Ishikawa (cell line): ENCODE measurements at regions not wholly inside any gene's neighbourhood (a gene's known extent, or its start where the extent isn't known, plus 50 kb on each side); places are given as distances from the start of the nearest gene placed in this dataset.

ENCODE experiments used
- CEBPB ChIP-seq: IDR thresholded peaks from 2 replicates; pipeline ENCODE4 v1.6.1; 2012
- CREB1 ChIP-seq: IDR thresholded peaks from 2 replicates; pipeline ENCODE4 v1.6.1; 2012; ENCODE audit warnings: low read depth
- EGR1 ChIP-seq: IDR thresholded peaks from 2 replicates; pipeline ENCODE4 v1.6.1; 2012
- EP300 ChIP-seq: IDR thresholded peaks from 2 replicates; pipeline ENCODE4 v1.6.1; 2012; ENCODE audit warnings: borderline replicate concordance
- FOXM1 ChIP-seq: IDR thresholded peaks from 2 replicates; pipeline ENCODE4 v1.6.1; 2012; ENCODE audit warnings: low read depth, borderline replicate concordance
- MAX ChIP-seq: IDR thresholded peaks from 2 replicates; pipeline ENCODE4 v1.6.1; 2012
- NFIC ChIP-seq: IDR thresholded peaks from 2 replicates; pipeline ENCODE4 v1.6.1; 2012
- RAD21 ChIP-seq: IDR thresholded peaks from 2 replicates; pipeline ENCODE4 v1.6.1; 2012; ENCODE audit warnings: low read depth
- TAF1 ChIP-seq: IDR thresholded peaks from 2 replicates; pipeline ENCODE4 v1.6.1; 2012; ENCODE audit warnings: low read depth, mild to moderate bottlenecking
- TCF12 ChIP-seq: IDR thresholded peaks from 2 replicates; pipeline ENCODE4 v1.6.1; 2012; ENCODE audit warnings: low read depth
- TEAD4 ChIP-seq: IDR thresholded peaks from 2 replicates; pipeline ENCODE4 v1.6.1; 2012
- USF1 ChIP-seq: IDR thresholded peaks from 2 replicates; pipeline ENCODE4 v1.6.1; 2012
- YY1 ChIP-seq: IDR thresholded peaks from 2 replicates; pipeline ENCODE4 v1.6.1; 2012; ENCODE audit warnings: low read depth
- ZBTB7A ChIP-seq: IDR thresholded peaks from 2 replicates; pipeline ENCODE4 v1.6.1; 2012; ENCODE audit warnings: low read depth
- TF ChIP-seq, protein P1 (sequence below): IDR thresholded peaks from 2 replicates; pipeline ENCODE4 v1.6.1; 2012; ENCODE audit warnings: low read depth, mild to moderate bottlenecking

GRCh38 chrX:25072247-25072646, 56.5 kb upstream of the ARX start:
- no peak for TF ChIP-seq TAF1
- TF ChIP-seq CREB1: no peak
- TF ChIP-seq ZBTB7A: no peak
- TF ChIP-seq YY1: no peak
- no peak for TF ChIP-seq MAX
- no peak for TF ChIP-seq USF1
- TF ChIP-seq TEAD4: no peak
- no peak for TF ChIP-seq EP300
- no peak for TF ChIP-seq EGR1
- TF ChIP-seq, protein P1, sequence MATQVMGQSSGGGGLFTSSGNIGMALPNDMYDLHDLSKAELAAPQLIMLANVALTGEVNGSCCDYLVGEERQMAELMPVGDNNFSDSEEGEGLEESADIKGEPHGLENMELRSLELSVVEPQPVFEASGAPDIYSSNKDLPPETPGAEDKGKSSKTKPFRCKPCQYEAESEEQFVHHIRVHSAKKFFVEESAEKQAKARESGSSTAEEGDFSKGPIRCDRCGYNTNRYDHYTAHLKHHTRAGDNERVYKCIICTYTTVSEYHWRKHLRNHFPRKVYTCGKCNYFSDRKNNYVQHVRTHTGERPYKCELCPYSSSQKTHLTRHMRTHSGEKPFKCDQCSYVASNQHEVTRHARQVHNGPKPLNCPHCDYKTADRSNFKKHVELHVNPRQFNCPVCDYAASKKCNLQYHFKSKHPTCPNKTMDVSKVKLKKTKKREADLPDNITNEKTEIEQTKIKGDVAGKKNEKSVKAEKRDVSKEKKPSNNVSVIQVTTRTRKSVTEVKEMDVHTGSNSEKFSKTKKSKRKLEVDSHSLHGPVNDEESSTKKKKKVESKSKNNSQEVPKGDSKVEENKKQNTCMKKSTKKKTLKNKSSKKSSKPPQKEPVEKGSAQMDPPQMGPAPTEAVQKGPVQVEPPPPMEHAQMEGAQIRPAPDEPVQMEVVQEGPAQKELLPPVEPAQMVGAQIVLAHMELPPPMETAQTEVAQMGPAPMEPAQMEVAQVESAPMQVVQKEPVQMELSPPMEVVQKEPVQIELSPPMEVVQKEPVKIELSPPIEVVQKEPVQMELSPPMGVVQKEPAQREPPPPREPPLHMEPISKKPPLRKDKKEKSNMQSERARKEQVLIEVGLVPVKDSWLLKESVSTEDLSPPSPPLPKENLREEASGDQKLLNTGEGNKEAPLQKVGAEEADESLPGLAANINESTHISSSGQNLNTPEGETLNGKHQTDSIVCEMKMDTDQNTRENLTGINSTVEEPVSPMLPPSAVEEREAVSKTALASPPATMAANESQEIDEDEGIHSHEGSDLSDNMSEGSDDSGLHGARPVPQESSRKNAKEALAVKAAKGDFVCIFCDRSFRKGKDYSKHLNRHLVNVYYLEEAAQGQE: no peak
- no peak for TF ChIP-seq CEBPB

DNA sequence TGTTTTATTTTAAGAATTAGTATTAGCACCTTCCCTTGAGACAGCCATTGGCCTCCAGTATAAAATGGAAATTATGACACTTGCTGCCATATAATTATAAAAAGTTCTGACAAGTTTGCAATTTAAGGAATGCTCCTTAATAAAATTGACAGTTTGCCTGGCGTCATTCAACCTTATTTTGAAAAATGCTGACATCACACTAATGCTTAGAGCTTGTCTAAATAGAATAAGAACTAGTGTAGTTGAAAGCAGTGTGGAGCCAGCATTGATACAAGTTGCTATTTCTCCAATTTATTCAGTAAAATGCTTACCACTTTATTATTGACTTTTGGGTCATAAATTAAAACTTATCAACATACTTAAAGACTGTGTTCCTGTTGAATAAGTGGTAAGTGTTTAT, 54.3 kb upstream of the ARX start:
- TF ChIP-seq TEAD4 (no peak), YY1 (no peak)

GRCh38 chrX:25069209-25069608, 53.4 kb upstream of the ARX start:
- TF ChIP-seq FOXM1: no peak
- no peak for TF ChIP-seq YY1
- no peak for TF ChIP-seq MAX
- TF ChIP-seq NFIC: no peak
- TF ChIP-seq TCF12: no peak
- TF ChIP-seq, protein P1: no peak
- TF ChIP-seq TAF1: no peak
- TF ChIP-seq CREB1: no peak
- TF ChIP-seq RAD21: no peak

DNA sequence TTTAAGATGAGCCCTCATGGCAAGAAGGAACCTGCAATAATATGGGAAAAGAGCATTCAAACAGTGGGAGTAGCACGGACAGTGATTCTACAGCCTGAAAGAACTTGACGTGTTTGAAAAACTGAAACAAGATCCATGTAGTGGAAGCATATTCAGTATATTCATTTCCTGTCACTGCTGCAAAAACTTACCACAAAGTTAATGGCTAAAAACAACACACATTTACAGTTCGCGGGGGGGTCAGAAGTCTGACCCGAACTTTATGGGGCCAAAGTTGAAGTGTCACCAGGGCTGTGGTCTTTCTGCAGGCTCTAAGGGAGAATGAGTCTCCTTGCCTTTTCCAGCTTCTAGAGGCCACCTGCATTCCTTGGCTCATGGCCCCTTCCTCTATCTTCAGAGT, 52.6 kb upstream of the ARX start:
- no peak for TF ChIP-seq CEBPB
- no peak for TF ChIP-seq RAD21
- no peak for TF ChIP-seq NFIC
- TF ChIP-seq USF1: no peak
- no peak for TF ChIP-seq EGR1
- TF ChIP-seq TAF1: no peak
- TF ChIP-seq EP300: no peak
- TF ChIP-seq FOXM1: no peak

GRCh38 chrX:25067271-25068172, 51.8 kb upstream of the ARX start:
- no peak for TF ChIP-seq NFIC
- no peak for TF ChIP-seq MAX

GRCh38 chrX:25066131-25066530, 50.4 kb upstream of the ARX start:
- TF ChIP-seq ZBTB7A (no peak), EP300 (no peak), CREB1 (no peak), YY1 (no peak), FOXM1 (no peak), NFIC (no peak), TCF12 (no peak), TAF1 (no peak), CEBPB (no peak), USF1 (no peak), RAD21 (no peak), TEAD4 (no peak), MAX (no peak), EGR1 (no peak)
- TF ChIP-seq, protein P1: no peak
